ENCODE measurements at regions not wholly inside any gene's neighbourhood (a gene's known extent, or its start where the extent isn't known, plus 50 kb on each side); places are given as distances from the start of the nearest gene placed in this dataset.

GRCh38 chr10:105682911-105683310, 1041.8 kb downstream of the SORCS3 start:
- Mint-ChIP-seq H3K9me3 (peaks cover 20 to 39% (median 22%) of the 10 kb centered on the region in 3 donors), H3K4me3 (no peak overlapping the region), H3K27ac (no peak overlapping the region), H3K36me3 (no peaks in the 10 kb centered on the region), H3K27me3 (no peaks in the 10 kb centered on the region), H3K4me1 (no peaks in the 10 kb centered on the region)
- H3K27ac ChIP-seq (ENCODE audit: low read length), result no peak overlapping the region
- H3K4me1 ChIP-seq (ENCODE audit: control insufficient read depth in 1 of 2, extremely low read depth in 1 of 2, insufficient read depth in 2 of 2, low read length in 2 of 2), result no peaks in the 10 kb centered on the region
- POLR2A ChIA-PET, result no interaction called here
- no peak overlapping the region for H3K4me3 ChIP-seq (ENCODE audit: control insufficient read depth in 1 of 2, extremely low read depth in 1 of 2, low read length in 1 of 2)
- H3K9me3 ChIP-seq, result no peaks in the 10 kb centered on the region
- CTCF ChIA-PET, result no interaction called here
- H3K36me3 ChIP-seq (ENCODE audit: control insufficient read depth in 2 of 2, extremely low read depth in 1 of 2, insufficient read depth in 1 of 2, low read length in 1 of 2), result no peaks in the 10 kb centered on the region
- no peak for DNase-seq
- no CpG with 5 or more reads among the region's 3 CpGs for WGBS (ENCODE audit: insufficient coverage)
- ATAC-seq (replicated peaks in 1 of 4), result no peak
- no peaks in the 10 kb centered on the region for H3K27me3 ChIP-seq (replicated peaks in 1 of 2; ENCODE audit: control insufficient read depth in 2 of 2, extremely low read depth in 1 of 2, insufficient read depth in 2 of 2, low read length in 1 of 2)

DNA sequence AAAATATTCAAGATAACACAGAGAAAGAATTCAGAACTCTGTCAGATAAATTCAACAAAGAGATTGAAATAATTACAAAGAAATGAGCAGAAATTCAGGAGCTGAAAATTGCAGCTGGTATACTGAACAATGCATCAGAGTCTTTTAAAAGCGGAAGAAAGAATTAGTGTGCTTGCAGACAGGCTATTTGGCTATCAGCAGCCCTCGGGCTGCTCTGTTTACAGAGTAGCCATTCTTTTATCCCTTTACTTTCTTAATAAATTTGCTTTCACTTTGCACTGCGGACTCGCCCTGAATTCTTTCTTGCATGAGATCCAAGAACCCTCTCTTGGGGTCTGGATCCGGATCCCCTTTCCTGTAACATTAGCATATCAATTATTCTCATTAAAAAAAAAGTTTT, 1040.0 kb downstream of the SORCS3 start:
- 40% methylated on average over 1 of the region's 5 CpGs for WGBS (ENCODE audit: insufficient coverage)
- Mint-ChIP-seq H3K4me1 (no peaks in the 10 kb centered on the region), H3K27me3 (no peaks in the 10 kb centered on the region), H3K36me3 (no peaks in the 10 kb centered on the region), H3K27ac (no peak overlapping the region), H3K4me3 (no peak overlapping the region), H3K9me3 (peaks cover 22 to 45% (median 23%) of the 10 kb centered on the region in 3 donors)
- DNase-seq, result no peak
- POLR2A ChIA-PET, result no interaction called here
- no peak for ATAC-seq (replicated peaks in 1 of 4)
- CTCF ChIA-PET, result no interaction called here
- H3K36me3 ChIP-seq (ENCODE audit: control insufficient read depth in 2 of 2, extremely low read depth in 1 of 2, insufficient read depth in 1 of 2, low read length in 1 of 2), result no peaks in the 10 kb centered on the region
- no peaks in the 10 kb centered on the region for H3K27me3 ChIP-seq (replicated peaks in 1 of 2; ENCODE audit: control insufficient read depth in 2 of 2, extremely low read depth in 1 of 2, insufficient read depth in 2 of 2, low read length in 1 of 2)
- no peaks in the 10 kb centered on the region for H3K4me1 ChIP-seq (ENCODE audit: control insufficient read depth in 1 of 2, extremely low read depth in 1 of 2, insufficient read depth in 2 of 2, low read length in 2 of 2)
- H3K9me3 ChIP-seq, result no peaks in the 10 kb centered on the region
- H3K4me3 ChIP-seq (ENCODE audit: control insufficient read depth in 1 of 2, extremely low read depth in 1 of 2, low read length in 1 of 2), result no peak overlapping the region
- no peak overlapping the region for H3K27ac ChIP-seq (ENCODE audit: low read length)

DNA sequence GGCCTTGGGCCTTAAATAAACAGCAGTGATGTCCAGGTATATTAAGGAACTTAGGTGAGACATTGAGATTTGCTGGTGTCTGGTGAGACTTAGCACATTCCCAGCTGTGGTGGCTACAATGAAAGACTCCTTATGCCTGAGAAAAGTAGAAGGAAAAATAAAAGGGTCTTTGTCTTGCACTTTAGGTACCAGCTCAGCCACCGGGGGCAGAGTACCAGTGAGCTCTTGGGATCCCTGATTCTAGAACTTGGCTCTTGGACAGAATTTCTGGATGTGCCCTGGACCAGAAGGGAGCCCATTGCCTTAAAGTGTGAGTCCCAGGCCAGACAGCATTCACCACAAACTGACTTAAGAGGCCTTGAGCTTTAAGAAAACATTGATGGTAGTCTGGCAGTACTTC, 1038.7 kb downstream of the SORCS3 start:
- H3K36me3 ChIP-seq (ENCODE audit: control insufficient read depth in 2 of 2, extremely low read depth in 1 of 2, insufficient read depth in 1 of 2, low read length in 1 of 2), result no peaks in the 10 kb centered on the region
- 60% methylated on average over 1 of the region's 1 CpG for WGBS (ENCODE audit: insufficient coverage)
- H3K27me3 ChIP-seq (replicated peaks in 1 of 2; ENCODE audit: control insufficient read depth in 2 of 2, extremely low read depth in 1 of 2, insufficient read depth in 2 of 2, low read length in 1 of 2), result no peaks in the 10 kb centered on the region
- CTCF ChIA-PET, result no interaction called here
- no peaks in the 10 kb centered on the region for H3K4me1 Mint-ChIP-seq
- no peaks in the 10 kb centered on the region for H3K27me3 Mint-ChIP-seq
- no peak overlapping the region for H3K4me3 ChIP-seq (ENCODE audit: control insufficient read depth in 1 of 2, extremely low read depth in 1 of 2, low read length in 1 of 2)
- no peak overlapping the region for H3K27ac ChIP-seq (ENCODE audit: low read length)
- H3K9me3 Mint-ChIP-seq, result peaks cover 22 to 46% (median 23%) of the 10 kb centered on the region in 3 donors
- H3K4me1 ChIP-seq (ENCODE audit: control insufficient read depth in 1 of 2, extremely low read depth in 1 of 2, insufficient read depth in 2 of 2, low read length in 2 of 2), result no peaks in the 10 kb centered on the region
- POLR2A ChIA-PET, result no interaction called here
- DNase-seq, result no peak
- no peaks in the 10 kb centered on the region for H3K36me3 Mint-ChIP-seq
- H3K4me3 Mint-ChIP-seq, result no peak overlapping the region
- ATAC-seq (replicated peaks in 1 of 4), result no peak
- H3K9me3 ChIP-seq, result no peaks in the 10 kb centered on the region
- no peak overlapping the region for H3K27ac Mint-ChIP-seq

- DNase-seq, result no peak
- Histone ChIP-seq H3K4me3 (ENCODE audit: control insufficient read depth in 1 of 2, extremely low read depth in 1 of 2, low read length in 1 of 2) (no peak overlapping the region), H3K4me1 (ENCODE audit: control insufficient read depth in 1 of 2, extremely low read depth in 1 of 2, insufficient read depth in 2 of 2, low read length in 2 of 2) (no peaks in the 10 kb centered on the region), H3K27me3 (replicated peaks in 1 of 2; ENCODE audit: control insufficient read depth in 2 of 2, extremely low read depth in 1 of 2, insufficient read depth in 2 of 2, low read length in 1 of 2) (no peaks in the 10 kb centered on the region), H3K27ac (ENCODE audit: low read length) (no peak overlapping the region), H3K9me3 (no peaks in the 10 kb centered on the region), H3K36me3 (ENCODE audit: control insufficient read depth in 2 of 2, extremely low read depth in 1 of 2, insufficient read depth in 1 of 2, low read length in 1 of 2) (no peaks in the 10 kb centered on the region)
- no peaks in the 10 kb centered on the region for H3K36me3 Mint-ChIP-seq
- no peaks in the 10 kb centered on the region for H3K4me1 Mint-ChIP-seq
- ChIA-PET CTCF (no interaction called here), POLR2A (no interaction called here)
- H3K4me3 Mint-ChIP-seq, result no peak overlapping the region
- no peaks in the 10 kb centered on the region for H3K27me3 Mint-ChIP-seq
- no peak for ATAC-seq (replicated peaks in 1 of 4)
- no CpG with 5 or more reads among the region's 1 CpG for WGBS (ENCODE audit: insufficient coverage)
- H3K27ac Mint-ChIP-seq, result no peak overlapping the region
- peaks cover 20 to 36% (median 35%) of the 10 kb centered on the region in 3 donors for H3K9me3 Mint-ChIP-seq
Observed at GRCh38 chr10:105675333-105675732, 1034.2 kb downstream of the SORCS3 start.

DNA sequence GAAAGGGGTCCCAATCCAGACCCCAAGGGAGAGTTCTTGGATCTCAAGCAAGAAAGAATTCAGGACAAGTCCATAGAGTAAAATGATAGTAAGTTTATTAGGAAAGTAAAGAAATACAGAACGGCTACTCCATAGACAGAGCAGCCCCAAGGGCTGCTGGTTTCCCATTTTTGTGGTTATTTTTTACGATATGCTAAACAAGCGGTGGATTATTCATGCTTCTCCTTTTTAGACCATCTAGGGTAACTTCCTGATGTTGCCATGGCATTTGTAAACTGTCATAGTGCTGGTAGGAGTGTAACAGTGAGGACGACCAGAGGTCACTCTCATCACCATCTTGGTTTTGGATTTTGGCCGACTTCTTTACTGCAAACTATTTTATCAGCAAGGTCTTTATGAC, 1033.4 kb downstream of the SORCS3 start:
- no peaks in the 10 kb centered on the region for H3K36me3 Mint-ChIP-seq
- H3K27ac Mint-ChIP-seq, result no peak overlapping the region
- DNase-seq (no peak), ATAC-seq (replicated peaks in 1 of 4) (no peak)
- POLR2A ChIA-PET, result no interaction called here
- H3K9me3 Mint-ChIP-seq, result peaks cover 16 to 36% (median 35%) of the 10 kb centered on the region in 3 donors
- CTCF ChIA-PET, result no interaction called here
- H3K4me3 ChIP-seq (ENCODE audit: control insufficient read depth in 1 of 2, extremely low read depth in 1 of 2, low read length in 1 of 2), result no peak overlapping the region
- H3K4me1 Mint-ChIP-seq, result no peaks in the 10 kb centered on the region
- no peaks in the 10 kb centered on the region for H3K4me1 ChIP-seq (ENCODE audit: control insufficient read depth in 1 of 2, extremely low read depth in 1 of 2, insufficient read depth in 2 of 2, low read length in 2 of 2)
- no peaks in the 10 kb centered on the region for H3K36me3 ChIP-seq (ENCODE audit: control insufficient read depth in 2 of 2, extremely low read depth in 1 of 2, insufficient read depth in 1 of 2, low read length in 1 of 2)
- no peaks in the 10 kb centered on the region for H3K9me3 ChIP-seq
- 81% methylated on average over 3 of the region's 5 CpGs for WGBS (ENCODE audit: insufficient coverage)
- no peaks in the 10 kb centered on the region for H3K27me3 Mint-ChIP-seq
- no peak overlapping the region for H3K27ac ChIP-seq (ENCODE audit: low read length)
- H3K27me3 ChIP-seq (replicated peaks in 1 of 2; ENCODE audit: control insufficient read depth in 2 of 2, extremely low read depth in 1 of 2, insufficient read depth in 2 of 2, low read length in 1 of 2), result no peaks in the 10 kb centered on the region
- no peak overlapping the region for H3K4me3 Mint-ChIP-seq

- H3K9me3 Mint-ChIP-seq, result peaks cover 4 to 5% (median 5%) of the 10 kb centered on the region in 3 donors
- ATAC-seq (replicated peaks in 1 of 4), result no peak
- H3K27ac Mint-ChIP-seq, result no peak overlapping the region
- no peak for DNase-seq
- ChIA-PET POLR2A (no interaction called here), CTCF (no interaction called here)
- no peak overlapping the region for H3K4me3 Mint-ChIP-seq
- H3K4me1 Mint-ChIP-seq, result no peaks in the 10 kb centered on the region
- Histone ChIP-seq H3K36me3 (ENCODE audit: control insufficient read depth in 2 of 2, extremely low read depth in 1 of 2, insufficient read depth in 1 of 2, low read length in 1 of 2) (no peaks in the 10 kb centered on the region), H3K27me3 (replicated peaks in 1 of 2; ENCODE audit: control insufficient read depth in 2 of 2, extremely low read depth in 1 of 2, insufficient read depth in 2 of 2, low read length in 1 of 2) (no peaks in the 10 kb centered on the region), H3K27ac (ENCODE audit: low read length) (no peak overlapping the region), H3K4me1 (ENCODE audit: control insufficient read depth in 1 of 2, extremely low read depth in 1 of 2, insufficient read depth in 2 of 2, low read length in 2 of 2) (no peaks in the 10 kb centered on the region), H3K9me3 (no peaks in the 10 kb centered on the region), H3K4me3 (ENCODE audit: control insufficient read depth in 1 of 2, extremely low read depth in 1 of 2, low read length in 1 of 2) (no peak overlapping the region)
- WGBS (ENCODE audit: insufficient coverage), result 30% methylated on average over 2 of the region's 4 CpGs
- H3K36me3 Mint-ChIP-seq, result no peaks in the 10 kb centered on the region
- H3K27me3 Mint-ChIP-seq, result no peaks in the 10 kb centered on the region
Observed at GRCh38 chr10:105658696-105659095, 1017.6 kb downstream of the SORCS3 start.

GRCh38 chr10:105656856-105657255, 1015.8 kb downstream of the SORCS3 start:
- H3K4me3 Mint-ChIP-seq, result no peak overlapping the region
- CTCF ChIA-PET, result no interaction called here
- no peaks in the 10 kb centered on the region for H3K27me3 ChIP-seq (replicated peaks in 1 of 2; ENCODE audit: control insufficient read depth in 2 of 2, extremely low read depth in 1 of 2, insufficient read depth in 2 of 2, low read length in 1 of 2)
- H3K9me3 ChIP-seq, result no peaks in the 10 kb centered on the region
- no peaks in the 10 kb centered on the region for H3K36me3 Mint-ChIP-seq
- H3K27ac ChIP-seq (ENCODE audit: low read length), result no peak overlapping the region
- no peaks in the 10 kb centered on the region for H3K4me1 Mint-ChIP-seq
- H3K27me3 Mint-ChIP-seq, result no peaks in the 10 kb centered on the region
- H3K27ac Mint-ChIP-seq, result no peak overlapping the region
- H3K36me3 ChIP-seq (ENCODE audit: control insufficient read depth in 2 of 2, extremely low read depth in 1 of 2, insufficient read depth in 1 of 2, low read length in 1 of 2), result no peaks in the 10 kb centered on the region
- ATAC-seq (replicated peaks in 1 of 4) (no peak), DNase-seq (no peak)
- POLR2A ChIA-PET, result no interaction called here
- no peaks in the 10 kb centered on the region for H3K4me1 ChIP-seq (ENCODE audit: control insufficient read depth in 1 of 2, extremely low read depth in 1 of 2, insufficient read depth in 2 of 2, low read length in 2 of 2)
- peaks cover 2 to 5% (median 4%) of the 10 kb centered on the region in 3 donors for H3K9me3 Mint-ChIP-seq
- H3K4me3 ChIP-seq (ENCODE audit: control insufficient read depth in 1 of 2, extremely low read depth in 1 of 2, low read length in 1 of 2), result no peak overlapping the region
